HEK293T (cell line): ENCODE measurements at regions not wholly inside any gene's neighbourhood (a gene's known extent, or its start where the extent isn't known, plus 50 kb on each side); places are given as distances from the start of the nearest gene placed in this dataset.
"Not testable (repeated sequence)": the region's sequence is repeated elsewhere in the genome, so short reads cannot be mapped to it uniquely, and the experiment has no call there.

Experiments
- BHLHE40 ChIP-seq: fragments of 450-650 bp; IDR thresholded peaks from 2 replicates; pipeline ENCODE4 v1.6.1; 2016; ENCODE audit warnings: mild to moderate bottlenecking, moderate library complexity, borderline replicate concordance
- CTBP1 ChIP-seq: fragments of 450-650 bp; IDR thresholded peaks from 2 replicates; pipeline ENCODE4 v1.6.1; 2016; ENCODE audit warnings: borderline replicate concordance
- FOXK2 ChIP-seq: fragments of 450-650 bp; IDR thresholded peaks from 2 replicates; pipeline ENCODE4 v1.6.1; 2016; ENCODE audit warnings: mild to moderate bottlenecking
- FOXM1 ChIP-seq: fragments of 450-650 bp; IDR thresholded peaks from 2 replicates; pipeline ENCODE4 v1.6.1; 2017; ENCODE audit warnings: mild to moderate bottlenecking, borderline replicate concordance
- HDGF ChIP-seq: fragments of 450-650 bp; IDR thresholded peaks from 2 replicates; pipeline ENCODE4 v1.6.1; 2017; ENCODE audit warnings: antibody characterized with exemption, borderline replicate concordance
- LEF1 ChIP-seq: fragments of 450-650 bp; IDR thresholded peaks from 2 replicates; pipeline ENCODE4 v1.6.1; 2017; ENCODE audit warnings: mild to moderate bottlenecking, borderline replicate concordance
- SP1 ChIP-seq: fragments of 450-650 bp; IDR thresholded peaks from 2 replicates; pipeline ENCODE4 v1.6.1; 2017
- TARDBP ChIP-seq: fragments of 450-650 bp; IDR thresholded peaks from 2 replicates; pipeline ENCODE4 v1.6.1; 2016
- ZNF384 ChIP-seq: fragments of 450-650 bp; IDR thresholded peaks from 2 replicates; pipeline ENCODE4 v1.6.1; 2016
- TF ChIP-seq, protein P1 (sequence below): fragments of 450-650 bp; IDR thresholded peaks from 2 replicates; pipeline ENCODE4 v1.6.1; 2016

DNA sequence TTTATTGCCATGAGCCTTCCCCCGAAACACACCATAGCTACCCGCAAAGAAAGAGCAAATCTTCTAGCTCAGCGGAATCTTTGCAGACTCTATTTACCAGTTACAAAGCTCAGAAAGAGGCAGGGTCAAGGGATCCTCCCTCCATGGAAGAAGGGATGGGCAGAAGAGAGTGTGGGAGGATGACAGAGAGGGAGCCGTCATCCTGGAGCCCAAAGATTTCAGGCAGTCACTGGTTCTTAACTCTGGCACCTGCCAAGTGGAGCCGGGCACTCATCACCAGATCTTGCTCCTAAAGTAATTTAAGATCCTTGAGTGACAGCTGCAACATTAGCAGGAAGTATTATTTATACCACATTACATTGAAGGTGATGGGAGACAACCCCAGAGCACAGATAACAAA, 137.9 kb upstream of the NBPF9 start:
- not testable (repeated sequence) for TF ChIP-seq BHLHE40, LEF1, TARDBP, SP1, FOXM1, CTBP1, ZNF384, FOXK2, HDGF
- TF ChIP-seq, protein P1, sequence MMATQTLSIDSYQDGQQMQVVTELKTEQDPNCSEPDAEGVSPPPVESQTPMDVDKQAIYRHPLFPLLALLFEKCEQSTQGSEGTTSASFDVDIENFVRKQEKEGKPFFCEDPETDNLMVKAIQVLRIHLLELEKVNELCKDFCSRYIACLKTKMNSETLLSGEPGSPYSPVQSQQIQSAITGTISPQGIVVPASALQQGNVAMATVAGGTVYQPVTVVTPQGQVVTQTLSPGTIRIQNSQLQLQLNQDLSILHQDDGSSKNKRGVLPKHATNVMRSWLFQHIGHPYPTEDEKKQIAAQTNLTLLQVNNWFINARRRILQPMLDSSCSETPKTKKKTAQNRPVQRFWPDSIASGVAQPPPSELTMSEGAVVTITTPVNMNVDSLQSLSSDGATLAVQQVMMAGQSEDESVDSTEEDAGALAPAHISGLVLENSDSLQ, result not testable (repeated sequence)
